Smooth muscle cell (in vitro differentiated cells): ENCODE measurements at regions not wholly inside any gene's neighbourhood (a gene's known extent, or its start where the extent isn't known, plus 50 kb on each side); places are given as distances from the start of the nearest gene placed in this dataset.

Experiments used
- DNase-seq: peaks from one replicate; lab custom pipeline; 2025; ENCODE audit not compliant: unreplicated experiment; lab: John Stamatoyannopoulos, UW
- H2AFZ ChIP-seq: fragments of 200-600 bp; sonication (generic); 2 replicates; pipeline ENCODE4 v1.6.0; 2016; ENCODE audit warnings: antibody characterized with exemption, low read depth, mild to moderate bottlenecking
- H3F3A ChIP-seq: fragments of 200-600 bp; sonication (generic); 2 replicates; pipeline ENCODE4 v1.6.0; 2017; ENCODE audit warnings: antibody characterized with exemption, low read depth
- H3K27ac ChIP-seq: fragments of 200-600 bp; sonication (generic); 2 replicates; pipeline ENCODE4 v1.5.1; 2016; ENCODE audit warnings: low read depth, mild to moderate bottlenecking
- H3K27me3 ChIP-seq: fragments of 200-600 bp; sonication (generic); 2 replicates; pipeline ENCODE4 v1.6.1; 2016; ENCODE audit warnings: low read depth, mild to moderate bottlenecking
- H3K36me3 ChIP-seq: fragments of 200-600 bp; sonication (generic); 2 replicates; pipeline ENCODE4 v1.5.1; 2016; ENCODE audit warnings: low read depth
- H3K4me1 ChIP-seq: fragments of 200-600 bp; sonication (generic); 2 replicates; pipeline ENCODE4 v1.5.1; 2016; ENCODE audit warnings: low read depth
- H3K4me2 ChIP-seq: fragments of 200-600 bp; sonication (generic); 2 replicates; pipeline ENCODE4 v1.6.0; 2016; ENCODE audit warnings: mild to moderate bottlenecking
- H3K4me3 ChIP-seq: fragments of 200-600 bp; sonication (generic); 2 replicates; pipeline ENCODE4 v1.5.1; 2016; ENCODE audit warnings: mild to moderate bottlenecking
- H3K79me2 ChIP-seq: fragments of 200-600 bp; sonication (generic); 2 replicates; pipeline ENCODE4 v1.6.0; 2016; ENCODE audit warnings: low read depth, mild to moderate bottlenecking
- H3K9ac ChIP-seq: fragments of 200-600 bp; sonication (generic); 2 replicates; pipeline ENCODE4 v1.6.0; 2016; ENCODE audit warnings: low read depth
- H3K9me3 ChIP-seq: fragments of 200-600 bp; sonication (generic); replicated peaks from 2 replicates; pipeline ENCODE4 v1.5.1; 2016; ENCODE audit warnings: low read depth
- H4K20me1 ChIP-seq: fragments of 200-600 bp; sonication (generic); 2 replicates; pipeline ENCODE4 v1.6.0; 2016; ENCODE audit warnings: low read depth
- CTCF ChIP-seq: fragments of 200-600 bp; sonication (generic); IDR thresholded peaks from 2 replicates; pipeline ENCODE4 v1.5.1; 2017; ENCODE audit warnings: borderline replicate concordance, mild to moderate bottlenecking, antibody characterized with exemption; ENCODE audit not compliant: insufficient read depth, poor library complexity, severe bottlenecking
- WGBS: methylation state at CpG from one replicate; pipeline ENCODE4 v1.1.7; 2016; ENCODE audit warnings: low lambda C conversion rate; 5-methylcytosine and 5-hydroxymethylcytosine counted together

GRCh38 chr2:176566496-176566895 lies 297.3 kb downstream of the MTX2 start:
- Histone ChIP-seq H3K4me2 (no peak overlapping the region), H3K9me3 (no peaks in the 10 kb centered on the region), H3K9ac (no peak overlapping the region), H3K36me3 (no peaks in the 10 kb centered on the region), H3K4me1 (no peaks in the 10 kb centered on the region), H3K4me3 (no peak overlapping the region), H3K27me3 (peaks cover 36% of the 10 kb centered on the region), H3K27ac (no peak overlapping the region), H4K20me1 (no peaks in the 10 kb centered on the region), H3K79me2 (no peaks in the 10 kb centered on the region), H3F3A (no peaks in the 10 kb centered on the region), H2AFZ (no peak overlapping the region)
- 83% methylated on average over 1 of the region's 1 CpG for WGBS
- TF ChIP-seq CTCF, result no peak
- DNase-seq, result no peak

GRCh38 chr2:176566961-176567360 lies 297.7 kb downstream of the MTX2 start:
- Histone ChIP-seq H3K27me3 (peaks cover 38% of the 10 kb centered on the region), H3F3A (no peaks in the 10 kb centered on the region), H3K79me2 (no peaks in the 10 kb centered on the region), H3K36me3 (no peaks in the 10 kb centered on the region), H3K4me3 (no peak overlapping the region), H3K9ac (no peak overlapping the region), H3K9me3 (no peaks in the 10 kb centered on the region), H3K4me2 (no peak overlapping the region), H4K20me1 (no peaks in the 10 kb centered on the region), H2AFZ (no peak overlapping the region), H3K4me1 (no peaks in the 10 kb centered on the region), H3K27ac (no peak overlapping the region)
- no peak for TF ChIP-seq CTCF
- no peak for DNase-seq

- Histone ChIP-seq H3K9me3 (no peaks in the 10 kb centered on the region), H3K79me2 (no peaks in the 10 kb centered on the region), H3K9ac (no peak overlapping the region), H3F3A (no peaks in the 10 kb centered on the region), H3K36me3 (no peaks in the 10 kb centered on the region), H3K27me3 (peaks cover 38% of the 10 kb centered on the region), H3K4me1 (no peaks in the 10 kb centered on the region), H3K4me2 (no peak overlapping the region), H4K20me1 (no peaks in the 10 kb centered on the region), H3K27ac (no peak overlapping the region), H3K4me3 (no peak overlapping the region), H2AFZ (no peak overlapping the region)
- DNase-seq, result no peak
- TF ChIP-seq CTCF, result no peak
- WGBS, result 93% methylated on average over 2 of the region's 2 CpGs
Measured at GRCh38 chr2:176567361-176567760, 298.1 kb downstream of the MTX2 start.

- H3K4me3 ChIP-seq, result no peak overlapping the region
- WGBS, result 93% methylated on average over 3 of the region's 3 CpGs
Measured at GRCh38 chr2:176569574-176569973, 300.3 kb downstream of the MTX2 start.

More at GRCh38 chr2:176569574-176569973, 300.3 kb downstream of the MTX2 start:
- Histone ChIP-seq H3K27ac (no peak overlapping the region), H3K4me1 (no peaks in the 10 kb centered on the region), H3K9ac (no peak overlapping the region), H3K27me3 (peaks cover 27% of the 10 kb centered on the region), H3K4me2 (no peak overlapping the region), H3K36me3 (no peaks in the 10 kb centered on the region), H3K9me3 (no peaks in the 10 kb centered on the region), H2AFZ (no peak overlapping the region), H3F3A (no peaks in the 10 kb centered on the region), H4K20me1 (no peaks in the 10 kb centered on the region), H3K79me2 (no peaks in the 10 kb centered on the region)
- TF ChIP-seq CTCF, result no peak
- no peak for DNase-seq
